GM18870 (cell line): ENCODE measurements at regions not wholly inside any gene's neighbourhood (a gene's known extent, or its start where the extent isn't known, plus 50 kb on each side); places are given as distances from the start of the nearest gene placed in this dataset.
"Not testable (repeated sequence)": the region's sequence is repeated elsewhere in the genome, so short reads cannot be mapped to it uniquely, and the experiment has no call there.

Experiments used
- ATAC-seq: cut with Tn5 transposase; IDR thresholded peaks from one replicate; pipeline ENCODE4 v1.9.1; 2021; ENCODE audit warnings: moderate library complexity; ENCODE audit not compliant: unreplicated experiment

DNA sequence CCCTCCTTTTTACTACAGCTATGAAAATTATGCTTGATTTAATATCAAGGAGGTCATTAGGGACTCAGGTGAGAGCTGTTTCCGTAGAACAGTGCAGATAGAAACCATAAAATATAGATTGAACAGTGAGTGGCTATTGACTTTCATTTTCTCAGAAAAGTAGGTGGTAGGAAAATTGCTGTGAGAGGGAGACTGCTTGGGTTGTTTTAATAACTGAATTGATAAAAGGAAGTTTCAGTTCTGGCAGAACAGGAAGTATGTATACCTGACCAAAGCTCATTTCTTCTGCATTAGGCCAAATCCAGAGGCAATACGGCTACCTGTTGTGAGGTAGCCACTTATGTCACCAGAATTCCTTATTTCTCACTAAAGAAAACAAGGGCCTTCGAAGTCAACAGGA, 761.7 kb upstream of the ARRDC3 start:
- peak; percentile 62 for ATAC-seq

- not testable (repeated sequence) for ATAC-seq
These were observed 749.3 kb upstream of the ARRDC3 start for GRCh38 chr5:92132294-92132908.

GRCh38 chr5:92126182-92126581, 743.1 kb upstream of the ARRDC3 start:
- ATAC-seq: no peak

GRCh38 chr5:92119110-92119509, 736.0 kb upstream of the ARRDC3 start:
- ATAC-seq: no peak

GRCh38 chr5:92106808-92107207, 723.7 kb upstream of the ARRDC3 start:
- no peak for ATAC-seq

- no peak for ATAC-seq
These were observed 721.0 kb upstream of the ARRDC3 start for GRCh38 chr5:92104126-92104525.

DNA sequence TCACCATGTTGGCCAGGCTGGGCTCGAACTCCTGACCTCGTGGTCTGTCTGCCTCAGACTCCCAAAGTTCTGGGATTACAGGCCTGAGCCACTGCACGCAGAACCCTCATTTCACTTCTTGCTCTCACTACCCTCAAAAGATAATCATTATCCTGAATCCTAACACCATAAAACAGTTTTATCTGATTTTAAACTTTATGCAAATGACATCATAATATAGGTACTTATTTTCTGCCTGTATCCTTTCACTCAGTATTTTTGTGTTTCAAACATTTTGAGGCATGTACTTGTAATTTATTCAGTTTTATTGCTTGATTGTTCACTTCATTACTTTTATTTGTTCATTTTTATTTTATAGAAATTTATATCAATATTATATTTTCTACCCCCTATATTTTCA, 719.2 kb upstream of the ARRDC3 start:
- no peak for ATAC-seq

- ATAC-seq: no peak
These were observed 709.1 kb upstream of the ARRDC3 start for GRCh38 chr5:92092239-92092638.

DNA sequence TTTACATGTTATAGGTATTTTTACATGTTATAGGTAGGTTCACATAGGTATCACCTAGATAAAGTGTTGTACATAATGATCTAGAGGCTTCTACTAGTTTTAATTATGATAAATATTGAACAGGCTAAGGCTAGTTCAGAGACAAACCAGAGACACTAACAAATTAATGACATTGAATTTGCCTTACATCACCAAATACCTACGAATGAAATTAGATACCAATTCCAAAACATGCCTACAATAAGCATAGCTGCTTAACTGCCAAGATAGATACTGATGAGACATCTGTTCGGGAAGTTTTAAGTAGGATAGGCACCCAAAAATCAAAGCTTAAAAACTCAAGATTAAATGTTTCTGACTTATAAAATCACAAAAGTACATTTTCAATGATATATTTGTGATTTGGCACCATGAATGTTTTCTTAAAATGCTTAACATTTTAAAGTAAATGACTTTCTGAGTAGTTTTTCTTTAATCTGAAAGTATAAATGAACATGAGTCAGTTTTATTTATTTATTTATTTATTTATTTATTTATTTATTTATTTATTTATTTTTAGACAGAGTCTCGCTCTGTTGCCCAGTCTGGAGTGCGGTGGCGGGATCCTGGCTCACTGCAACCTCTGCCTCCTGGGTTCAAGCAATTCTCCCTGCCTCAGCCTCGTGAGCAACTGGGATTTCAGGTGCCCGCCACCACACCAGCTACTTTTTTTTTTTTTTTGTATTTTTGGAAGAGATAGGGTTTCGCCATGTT, 703.1 kb upstream of the ARRDC3 start:
- ATAC-seq: no peak

- ATAC-seq: no peak
These were observed 699.0 kb upstream of the ARRDC3 start for GRCh38 chr5:92081958-92082712.

DNA sequence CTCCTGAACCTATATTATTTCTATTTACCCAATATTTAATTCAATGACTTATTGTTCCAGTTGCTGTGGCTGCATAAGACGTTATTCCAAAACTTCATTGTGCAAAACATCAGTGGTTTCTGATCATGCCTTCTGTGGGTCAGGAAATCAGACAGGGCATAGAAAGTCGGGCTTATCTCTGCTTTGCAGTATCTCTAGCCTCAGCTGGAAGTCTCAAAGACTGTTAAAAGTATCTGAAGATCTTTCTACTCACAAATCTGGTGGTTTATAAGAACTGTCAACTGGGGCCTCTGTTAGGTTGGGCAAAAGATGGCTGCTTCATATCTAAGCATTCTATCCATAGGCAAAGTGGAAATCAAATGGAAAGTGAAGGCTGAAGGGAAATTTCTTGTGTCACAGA, 687.7 kb upstream of the ARRDC3 start:
- ATAC-seq: no peak

GRCh38 chr5:92064993-92065392, 681.9 kb upstream of the ARRDC3 start:
- ATAC-seq: no peak

DNA sequence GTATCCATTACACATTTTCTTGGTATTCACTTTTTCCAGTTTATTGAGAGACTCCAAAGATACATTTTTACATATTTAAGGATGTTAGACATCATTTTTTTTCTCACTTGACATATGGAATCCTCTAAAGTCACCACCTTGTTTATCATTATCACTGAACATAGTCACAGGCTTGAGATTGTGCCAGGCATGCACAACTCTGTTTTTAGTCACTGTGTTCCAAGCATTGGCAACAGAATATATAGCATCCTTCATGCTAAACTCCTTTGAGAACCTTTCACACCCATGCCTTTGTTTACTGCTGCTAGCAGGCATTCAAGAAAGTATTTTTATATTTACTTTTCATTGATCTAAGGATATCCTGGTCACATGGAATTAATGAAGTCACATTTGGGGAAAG, 668.6 kb upstream of the ARRDC3 start:
- ATAC-seq: no peak

- ATAC-seq: no peak
These were observed 667.9 kb upstream of the ARRDC3 start for GRCh38 chr5:92050970-92051369.

DNA sequence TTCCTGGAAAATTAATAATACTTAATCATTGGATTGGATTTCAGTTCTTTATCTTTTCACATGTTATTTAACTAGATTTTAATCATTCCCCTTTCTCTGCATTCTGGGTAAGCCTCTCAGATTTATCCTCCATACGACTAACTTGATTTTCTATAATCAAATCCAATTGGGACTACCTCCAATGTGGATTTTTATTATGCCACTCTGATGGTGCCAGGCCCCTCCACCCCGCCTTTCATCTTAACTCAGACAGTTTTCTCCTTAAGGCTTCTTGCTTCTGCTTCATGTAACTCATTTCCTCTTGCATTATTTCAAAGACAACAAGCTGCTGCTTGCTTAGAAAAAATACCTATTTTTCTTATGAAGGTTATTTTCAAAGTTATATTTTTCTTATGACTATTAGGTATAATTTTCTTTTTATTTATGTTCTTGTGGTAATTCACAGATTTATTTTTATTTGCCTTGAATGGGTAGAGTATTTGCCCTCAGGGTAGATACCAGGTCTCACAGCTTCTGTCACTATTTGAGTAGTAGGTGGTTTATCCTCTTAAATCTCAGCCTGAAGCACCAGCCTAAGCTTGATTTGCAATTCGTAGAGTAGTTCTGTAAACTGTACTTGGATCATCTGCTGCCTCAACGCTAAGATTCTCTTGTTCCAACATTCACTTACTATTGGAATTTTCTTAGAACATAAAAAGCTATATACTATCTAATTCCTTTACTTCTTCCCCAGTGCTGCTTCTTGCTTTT, 659.0 kb upstream of the ARRDC3 start:
- ATAC-seq: no peak

GRCh38 chr5:92041206-92041605, 658.1 kb upstream of the ARRDC3 start:
- ATAC-seq: no peak

DNA sequence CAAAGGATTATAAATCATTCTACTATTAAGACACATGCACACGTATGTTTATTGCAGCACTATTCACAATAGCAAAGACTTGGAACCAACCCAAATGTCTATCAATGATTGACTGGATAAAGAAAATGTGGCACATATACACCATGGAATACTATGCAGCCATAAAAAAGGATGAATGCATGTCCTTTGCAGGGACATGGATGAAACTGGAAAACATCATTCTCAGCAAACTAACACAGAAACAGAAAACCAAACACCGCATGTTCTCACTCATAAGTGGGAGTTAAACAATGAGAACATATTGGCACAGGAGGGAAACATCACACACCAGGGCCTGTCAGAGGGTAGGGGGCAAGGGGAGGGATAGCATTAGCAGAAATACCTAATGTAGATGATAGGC, 646.7 kb upstream of the ARRDC3 start:
- ATAC-seq: not testable (repeated sequence)

DNA sequence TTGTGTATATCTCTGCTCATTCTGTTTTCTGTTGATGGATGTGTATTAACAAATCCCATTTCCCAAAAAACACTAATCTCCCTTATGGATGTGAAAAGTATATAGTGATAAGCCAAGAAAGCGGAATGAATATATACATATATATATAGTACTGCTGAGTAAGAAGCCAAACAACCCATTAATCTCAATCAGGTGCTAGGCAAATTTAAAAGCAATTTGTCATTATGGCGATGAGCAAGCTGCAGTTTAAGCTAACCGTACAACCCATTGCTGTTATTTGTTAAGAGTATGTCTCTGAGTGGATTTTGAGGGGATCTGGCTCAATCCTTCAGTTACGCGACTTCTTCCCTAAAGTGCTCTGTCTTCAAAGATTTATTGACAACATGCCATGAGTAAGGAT, 640.4 kb upstream of the ARRDC3 start:
- ATAC-seq: no peak

DNA sequence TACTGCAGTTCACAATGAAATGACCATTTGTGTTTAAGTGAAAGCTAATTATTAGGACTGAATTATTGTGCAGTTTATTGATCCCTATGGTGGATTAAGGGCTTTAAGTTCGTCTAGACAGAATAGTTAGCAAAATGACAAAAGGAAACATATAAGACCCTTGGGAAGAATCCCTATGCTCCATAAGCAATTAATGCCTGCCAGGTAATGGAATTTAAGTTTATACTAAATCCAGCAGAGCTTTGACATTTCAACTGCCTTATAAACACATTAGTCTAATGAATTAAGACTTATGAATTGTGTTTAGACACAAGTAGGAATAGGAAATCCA, 640.0 kb upstream of the ARRDC3 start:
- ATAC-seq: no peak

- no peak for ATAC-seq
These were observed 639.5 kb upstream of the ARRDC3 start for GRCh38 chr5:92022415-92023140.
